ENCODE measurements at regions not wholly inside any gene's neighbourhood (a gene's known extent, or its start where the extent isn't known, plus 50 kb on each side); places are given as distances from the start of the nearest gene placed in this dataset.

DNA sequence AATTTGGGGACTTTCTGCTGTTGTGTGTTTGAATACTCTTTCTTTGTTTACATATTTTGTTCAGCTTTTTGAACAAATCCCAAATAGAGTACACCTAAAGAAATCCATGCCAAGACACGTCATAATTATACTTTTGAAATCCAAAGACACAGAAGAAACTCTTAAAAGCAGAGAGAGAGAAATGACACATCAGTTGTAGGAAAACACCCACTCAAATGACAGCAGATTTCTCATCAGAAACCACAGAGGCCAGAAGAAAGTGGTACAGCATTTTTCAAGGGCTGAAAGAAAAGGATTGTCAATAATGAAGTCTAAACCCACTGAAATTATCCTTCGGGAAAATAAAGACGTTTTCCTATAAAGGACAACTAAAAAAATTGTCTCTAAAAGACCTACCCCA is 378.6 kb downstream of the GADD45G start:
- intact Hi-C loops (cut with micrococcal nuclease) = no loop called here

DNA sequence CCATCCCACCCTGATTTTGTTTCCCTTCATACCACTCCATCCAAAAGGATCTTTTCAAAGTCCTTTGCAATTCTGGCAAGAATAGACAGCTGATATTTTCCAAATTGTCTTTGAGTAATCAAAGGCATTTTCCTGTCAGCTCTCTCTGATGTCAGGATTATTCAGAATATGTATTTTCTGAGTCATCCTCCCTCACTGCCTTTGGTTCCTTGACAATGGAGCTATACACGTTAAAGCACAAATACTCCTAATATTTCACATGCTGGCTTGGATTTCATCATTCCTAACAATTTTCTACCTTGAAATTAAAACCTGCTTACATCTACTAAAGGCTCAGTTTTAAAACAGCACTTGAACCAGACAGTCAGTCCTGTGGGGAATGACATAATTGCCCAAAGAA is 379.4 kb downstream of the GADD45G start:
- intact Hi-C loops (cut with micrococcal nuclease) = no loop called here

- intact Hi-C loops (cut with micrococcal nuclease) = loop anchor here (1.0 kb wide), 2 partner anchors 14 to 382 kb away; no protein-coding TSS in a partner anchor
Measured at GRCh38 chr9:89985068-89985467, 380.3 kb downstream of the GADD45G start.

- intact Hi-C loops (cut with micrococcal nuclease) = no loop called here
Measured at GRCh38 chr9:89986190-89986589, 381.4 kb downstream of the GADD45G start.

GRCh38 chr9:89988458-89988857 is 383.6 kb downstream of the GADD45G start:
- intact Hi-C loops (cut with micrococcal nuclease) = no loop called here

GRCh38 chr9:89991204-89991790 is 386.5 kb downstream of the GADD45G start:
- intact Hi-C loops (cut with micrococcal nuclease) = no loop called here

- intact Hi-C loops (cut with micrococcal nuclease) = no loop called here
Measured at GRCh38 chr9:89992326-89993198, 387.8 kb downstream of the GADD45G start.

- intact Hi-C loops (cut with micrococcal nuclease) = no loop called here
Measured at GRCh38 chr9:89993678-89994630, 389.1 kb downstream of the GADD45G start.

DNA sequence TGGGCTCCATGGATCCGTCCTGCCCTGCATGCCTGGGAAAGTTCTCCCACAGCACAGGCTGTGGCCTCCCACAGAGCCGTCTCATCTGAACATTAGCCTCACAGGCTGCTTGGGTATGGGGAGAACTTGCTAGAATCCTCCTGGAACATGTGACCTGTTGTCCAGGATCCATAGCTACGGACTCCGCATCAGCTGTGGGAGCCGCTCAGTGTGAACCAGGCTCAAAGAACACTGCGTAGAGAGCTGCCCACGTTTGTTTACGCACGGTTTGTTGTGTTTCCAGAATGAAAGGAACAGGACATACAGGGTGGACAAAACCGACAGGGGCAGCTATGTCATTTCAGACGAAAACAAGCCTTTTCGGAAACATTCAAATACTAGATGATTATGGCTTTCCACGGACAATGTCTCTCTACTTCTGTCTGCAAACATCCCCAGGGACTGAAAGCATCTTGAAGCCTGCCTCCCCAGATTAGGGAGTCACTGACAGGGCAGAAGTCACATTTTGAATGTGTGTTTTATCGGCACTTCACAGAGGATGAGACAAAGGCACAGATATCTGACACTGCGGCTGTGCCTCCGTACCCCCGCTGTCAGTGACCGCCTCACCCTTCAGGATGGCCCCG is 390.3 kb downstream of the GADD45G start:
- intact Hi-C loops (cut with micrococcal nuclease) = loop anchor here (5.0 kb wide), 1 partner anchor 38 kb away; no protein-coding TSS in a partner anchor

- intact Hi-C loops (cut with micrococcal nuclease) = loop anchor here (1.0 to 5.0 kb wide), 2 partner anchors 39 to 393 kb away; no protein-coding TSS in a partner anchor
Measured at GRCh38 chr9:89996116-89996515, 391.3 kb downstream of the GADD45G start.

DNA sequence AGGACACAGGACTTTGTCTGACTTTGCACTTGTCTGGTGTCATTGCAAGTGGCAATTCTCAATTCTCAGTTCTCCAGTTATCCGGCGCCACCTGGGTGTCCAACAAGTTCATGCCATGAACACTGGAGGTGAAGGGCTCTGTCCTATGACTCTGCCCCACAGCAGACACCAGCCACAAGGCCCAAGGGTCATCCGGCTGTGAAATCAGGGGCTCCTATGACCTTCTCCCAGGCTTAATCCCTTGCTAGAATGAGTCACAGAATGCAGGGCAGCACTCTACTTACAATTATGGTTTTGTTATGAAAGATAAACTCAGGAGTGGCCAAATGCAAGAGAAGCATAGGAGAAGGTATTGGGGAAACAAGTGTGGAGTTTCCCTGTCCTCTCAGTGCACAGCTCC is 392.0 kb downstream of the GADD45G start:
- intact Hi-C loops (cut with micrococcal nuclease) = loop anchor here (1.0 to 5.0 kb wide), 2 partner anchors 39 to 393 kb away; no protein-coding TSS in a partner anchor

DNA sequence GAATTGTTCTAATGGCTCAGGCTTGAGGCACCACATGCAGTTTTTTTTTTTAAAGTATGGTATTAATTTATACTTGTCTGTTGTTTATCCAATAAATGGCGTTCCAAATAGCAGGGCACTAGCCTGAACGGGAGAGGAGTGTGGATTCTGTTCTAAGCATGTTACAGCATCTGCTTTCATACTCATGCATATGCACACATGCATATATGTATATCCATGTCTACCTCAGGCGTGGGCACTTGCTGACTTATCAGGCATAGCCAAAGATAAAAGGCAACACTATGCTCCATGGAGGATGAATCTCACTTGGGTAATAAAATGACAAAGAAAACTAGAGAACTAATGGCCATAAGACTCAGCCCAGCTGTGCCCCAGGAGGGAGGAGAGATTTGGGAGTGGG is 393.8 kb downstream of the GADD45G start:
- intact Hi-C loops (cut with micrococcal nuclease) = loop anchor here (1.0 to 5.0 kb wide), 4 partner anchors 13 to 394 kb away; no protein-coding TSS in a partner anchor

DNA sequence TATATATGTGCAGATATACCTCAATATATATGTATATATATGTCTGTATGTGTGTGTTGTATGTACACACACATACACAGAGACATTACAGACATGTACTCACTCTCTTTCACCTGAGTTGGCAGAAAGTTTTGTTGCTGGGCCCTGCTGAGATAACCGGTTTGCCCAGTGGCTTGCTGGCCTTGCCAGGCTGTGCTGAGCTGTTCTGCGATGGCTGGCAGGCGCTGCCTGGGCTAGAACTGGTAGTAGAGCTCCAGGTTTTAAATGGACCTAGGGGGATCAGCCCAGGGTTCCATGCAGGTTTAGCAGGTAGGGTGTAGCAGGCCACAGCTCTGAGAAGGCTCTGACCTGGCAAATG is 394.3 kb downstream of the GADD45G start:
- intact Hi-C loops (cut with micrococcal nuclease) = loop anchor here (1.0 to 5.0 kb wide), 4 partner anchors 14 to 395 kb away; no protein-coding TSS in a partner anchor

- intact Hi-C loops (cut with micrococcal nuclease) = loop anchor here (1.0 to 5.0 kb wide), 5 partner anchors 14 to 395 kb away; no protein-coding TSS in a partner anchor
Measured at GRCh38 chr9:89999534-90000370, 394.9 kb downstream of the GADD45G start.

DNA sequence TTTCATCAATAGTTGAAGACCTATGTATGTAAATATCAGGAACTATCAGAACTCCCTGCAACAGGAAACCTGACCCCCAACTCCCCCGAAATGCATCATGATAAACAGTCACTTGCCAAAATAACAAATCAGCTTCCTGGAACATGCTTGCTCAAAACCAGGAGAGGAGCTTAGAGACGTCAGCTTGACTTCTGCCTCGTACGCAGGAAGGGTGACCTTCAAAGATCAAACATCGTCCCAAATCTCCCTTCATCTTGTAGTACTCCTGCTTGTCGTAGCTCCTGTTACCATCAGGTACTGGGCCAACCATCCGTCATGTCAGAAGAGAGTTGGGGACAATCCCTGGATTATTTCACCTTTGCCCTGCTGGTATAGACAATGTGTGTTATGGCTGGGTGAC is 396.1 kb downstream of the GADD45G start:
- intact Hi-C loops (cut with micrococcal nuclease) = loop anchor here (1.0 kb wide), 1 partner anchor 76 kb away; no protein-coding TSS in a partner anchor

DNA sequence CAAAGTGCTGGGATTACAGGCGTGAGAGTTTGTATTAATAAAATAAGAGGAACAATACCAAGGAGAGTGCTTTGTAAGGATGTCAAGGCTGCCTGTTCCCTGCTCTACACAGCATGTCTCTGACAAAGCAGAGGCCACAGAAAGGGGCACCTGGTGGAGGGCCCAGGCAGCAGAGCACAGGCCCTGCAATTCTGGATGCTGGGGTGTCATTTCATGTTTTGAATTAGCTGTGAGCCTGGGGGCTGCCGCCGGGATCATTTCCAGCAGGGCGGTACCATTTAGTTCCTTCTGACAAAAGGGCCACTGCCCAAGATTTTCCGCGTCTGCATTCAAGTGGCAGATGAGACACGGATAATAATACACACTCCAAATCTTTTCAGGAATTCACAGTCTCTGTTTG is 396.9 kb downstream of the GADD45G start:
- intact Hi-C loops (cut with micrococcal nuclease) = no loop called here

GRCh38 chr9:90002397-90003271 is 397.8 kb downstream of the GADD45G start:
- intact Hi-C loops (cut with micrococcal nuclease) = no loop called here

GRCh38 chr9:90005388-90005787 is 400.6 kb downstream of the GADD45G start:
- intact Hi-C loops (cut with micrococcal nuclease) = no loop called here
